ENCODE measurements at regions not wholly inside any gene's neighbourhood (a gene's known extent, or its start where the extent isn't known, plus 50 kb on each side); places are given as distances from the start of the nearest gene placed in this dataset.

DNA sequence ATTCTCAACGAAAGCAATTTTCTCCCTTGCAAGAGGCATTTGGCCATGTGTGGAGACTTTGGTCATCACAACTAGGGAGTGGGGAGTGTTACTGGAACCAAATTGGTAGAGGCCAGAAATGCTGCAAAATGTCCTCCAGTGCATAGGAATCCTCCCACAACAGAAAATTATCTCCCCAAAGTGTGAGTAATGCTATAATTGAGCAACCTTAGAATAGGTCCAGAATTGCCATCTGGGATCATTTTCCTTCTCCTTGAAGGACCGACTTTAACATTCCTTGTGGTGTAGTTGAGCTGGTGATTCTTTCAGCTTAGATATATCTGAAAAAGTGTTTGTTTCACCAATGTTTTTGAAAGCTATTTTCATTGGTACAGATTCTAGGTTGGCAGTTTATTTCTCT lies 111.2 kb upstream of the SMIM21 start:
- no peak overlapping the region for H3K27ac ChIP-seq (ENCODE audit: low read depth in 2 of 2, low read length in 2 of 2)
- DNase-seq (no peak), FAIRE-seq (no peak)
- TF ChIP-seq, protein P1, sequence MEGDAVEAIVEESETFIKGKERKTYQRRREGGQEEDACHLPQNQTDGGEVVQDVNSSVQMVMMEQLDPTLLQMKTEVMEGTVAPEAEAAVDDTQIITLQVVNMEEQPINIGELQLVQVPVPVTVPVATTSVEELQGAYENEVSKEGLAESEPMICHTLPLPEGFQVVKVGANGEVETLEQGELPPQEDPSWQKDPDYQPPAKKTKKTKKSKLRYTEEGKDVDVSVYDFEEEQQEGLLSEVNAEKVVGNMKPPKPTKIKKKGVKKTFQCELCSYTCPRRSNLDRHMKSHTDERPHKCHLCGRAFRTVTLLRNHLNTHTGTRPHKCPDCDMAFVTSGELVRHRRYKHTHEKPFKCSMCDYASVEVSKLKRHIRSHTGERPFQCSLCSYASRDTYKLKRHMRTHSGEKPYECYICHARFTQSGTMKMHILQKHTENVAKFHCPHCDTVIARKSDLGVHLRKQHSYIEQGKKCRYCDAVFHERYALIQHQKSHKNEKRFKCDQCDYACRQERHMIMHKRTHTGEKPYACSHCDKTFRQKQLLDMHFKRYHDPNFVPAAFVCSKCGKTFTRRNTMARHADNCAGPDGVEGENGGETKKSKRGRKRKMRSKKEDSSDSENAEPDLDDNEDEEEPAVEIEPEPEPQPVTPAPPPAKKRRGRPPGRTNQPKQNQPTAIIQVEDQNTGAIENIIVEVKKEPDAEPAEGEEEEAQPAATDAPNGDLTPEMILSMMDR (IDR thresholded peaks at IDR 0.05; ENCODE audit: borderline replicate concordance, extremely low read depth, insufficient read depth): no peak
- H3K27me3 ChIP-seq (ENCODE audit: control insufficient read depth, insufficient read depth, low read length): no peaks in the 10 kb centered on the region
- no peaks in the 10 kb centered on the region for H3K4me1 ChIP-seq (ENCODE audit: control insufficient read depth in 2 of 3, insufficient read depth in 2 of 3, low read depth in 1 of 3, low read length in 3 of 3)
- H3K36me3 ChIP-seq (ENCODE audit: control insufficient read depth in 2 of 3, insufficient read depth in 3 of 3, low read length in 3 of 3): no peaks in the 10 kb centered on the region
- no peak overlapping the region for H3K4me3 ChIP-seq (ENCODE audit: low read length in 3 of 3)
- no peaks in the 10 kb centered on the region for H3K9me3 ChIP-seq (ENCODE audit: control insufficient read depth in 2 of 3, insufficient read depth in 1 of 3, low read length in 3 of 3)
- intact Hi-C loops (cut with DNase I): no loop called here
- no peak overlapping the region for H3K9ac ChIP-seq (ENCODE audit: low read length in 3 of 3)

DNA sequence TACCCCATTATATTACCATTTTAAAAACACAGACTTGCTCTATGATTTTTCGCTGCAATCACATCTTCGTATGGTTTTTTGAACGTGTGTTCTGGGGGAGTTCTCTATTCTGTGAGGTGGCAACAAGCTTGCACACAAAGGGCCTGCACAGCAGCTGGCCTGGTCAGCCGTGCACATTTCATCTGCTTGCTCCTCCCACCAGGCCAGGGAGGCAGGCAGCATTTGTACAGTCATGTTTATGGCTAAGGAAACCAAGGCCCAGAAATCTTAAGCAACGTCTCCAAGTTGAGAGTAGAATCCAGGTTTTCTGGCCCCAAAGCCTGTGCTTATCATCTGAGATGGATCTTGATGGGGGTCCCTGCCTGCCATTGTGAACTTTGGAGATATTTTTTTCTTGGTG lies 106.4 kb upstream of the SMIM21 start:
- H3K4me3 ChIP-seq (ENCODE audit: low read length in 3 of 3): no peak overlapping the region
- no peak for FAIRE-seq
- no peaks in the 10 kb centered on the region for H3K27me3 ChIP-seq (ENCODE audit: control insufficient read depth, insufficient read depth, low read length)

DNA sequence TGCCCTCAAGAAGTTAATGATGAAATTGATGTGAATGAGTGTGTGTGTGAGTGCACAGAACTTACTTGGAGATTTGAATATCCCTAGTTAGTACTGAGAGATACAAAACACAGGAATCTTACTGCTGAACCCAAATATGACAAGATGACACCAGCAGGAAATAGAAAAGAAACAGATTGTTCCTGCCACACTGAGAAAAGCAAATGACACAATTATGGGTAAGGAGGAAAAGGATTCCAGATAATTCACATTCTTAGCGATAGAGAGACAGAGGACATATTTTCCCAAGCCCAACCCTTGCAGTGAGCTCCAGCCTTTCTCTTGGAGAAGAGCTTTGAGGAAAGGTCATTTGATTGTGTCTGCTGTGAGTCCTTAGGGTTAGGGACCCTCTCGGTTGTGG lies 105.7 kb upstream of the SMIM21 start:
- no peaks in the 10 kb centered on the region for H3K9me3 ChIP-seq (ENCODE audit: control insufficient read depth in 2 of 3, insufficient read depth in 1 of 3, low read length in 3 of 3)
- intact Hi-C loops (cut with DNase I): no loop called here
- no peak overlapping the region for H3K9ac ChIP-seq (ENCODE audit: low read length in 3 of 3)
- no peak overlapping the region for H3K27ac ChIP-seq (ENCODE audit: low read depth in 2 of 2, low read length in 2 of 2)
- no peak for DNase-seq
- FAIRE-seq: no peak
- H3K36me3 ChIP-seq (ENCODE audit: control insufficient read depth in 2 of 3, insufficient read depth in 3 of 3, low read length in 3 of 3): no peaks in the 10 kb centered on the region
- no peak overlapping the region for H3K4me3 ChIP-seq (ENCODE audit: low read length in 3 of 3)
- H3K4me1 ChIP-seq (ENCODE audit: control insufficient read depth in 2 of 3, insufficient read depth in 2 of 3, low read depth in 1 of 3, low read length in 3 of 3): no peaks in the 10 kb centered on the region
- TF ChIP-seq, protein P1 (IDR thresholded peaks at IDR 0.05; ENCODE audit: borderline replicate concordance, extremely low read depth, insufficient read depth): no peak
- H3K27me3 ChIP-seq (ENCODE audit: control insufficient read depth, insufficient read depth, low read length): no peaks in the 10 kb centered on the region

More for the DNA sequence above, 106.4 kb upstream of the SMIM21 start:
- Histone ChIP-seq H3K4me1 (ENCODE audit: control insufficient read depth in 2 of 3, insufficient read depth in 2 of 3, low read depth in 1 of 3, low read length in 3 of 3) (no peaks in the 10 kb centered on the region), H3K27ac (ENCODE audit: low read depth in 2 of 2, low read length in 2 of 2) (no peak overlapping the region), H3K9ac (ENCODE audit: low read length in 3 of 3) (no peak overlapping the region), H3K36me3 (ENCODE audit: control insufficient read depth in 2 of 3, insufficient read depth in 3 of 3, low read length in 3 of 3) (no peaks in the 10 kb centered on the region), H3K9me3 (ENCODE audit: control insufficient read depth in 2 of 3, insufficient read depth in 1 of 3, low read length in 3 of 3) (no peaks in the 10 kb centered on the region)
- TF ChIP-seq, protein P1 (IDR thresholded peaks at IDR 0.05; ENCODE audit: borderline replicate concordance, extremely low read depth, insufficient read depth): no peak
- DNase-seq: peak in 2 of 5 donors; percentile 17 to 23
- intact Hi-C loops (cut with DNase I): no loop called here

DNA sequence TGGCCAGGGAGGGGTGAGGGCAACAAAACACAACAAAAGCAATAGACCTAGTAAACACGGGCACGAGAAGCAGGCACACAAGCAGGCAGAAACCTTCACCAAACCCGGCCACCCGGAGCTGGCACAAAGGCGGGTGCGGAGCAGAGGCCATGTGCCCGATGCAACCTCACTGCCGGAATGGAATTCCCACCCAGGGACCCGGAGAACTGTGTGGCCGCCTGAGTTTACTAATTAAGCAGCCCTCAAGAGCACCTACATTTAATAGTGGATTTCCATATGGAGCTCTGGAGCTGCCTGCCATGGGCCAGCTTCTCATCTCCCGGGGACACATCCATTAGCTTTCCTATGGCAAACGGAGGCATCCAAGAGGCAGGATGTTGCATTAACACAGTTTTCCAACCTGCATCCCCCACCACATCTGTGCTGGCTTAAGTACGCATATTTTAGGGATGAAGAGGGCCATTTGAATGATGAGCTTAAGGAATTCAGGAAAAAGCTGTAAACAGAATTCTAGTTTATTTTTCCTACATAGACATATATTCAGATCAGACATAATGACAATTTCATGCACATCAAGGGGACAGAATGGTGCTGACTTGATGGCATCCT lies 104.5 kb upstream of the SMIM21 start:
- Histone ChIP-seq H3K4me3 (ENCODE audit: low read length in 3 of 3) (no peak overlapping the region), H3K9ac (ENCODE audit: low read length in 3 of 3) (no peak overlapping the region), H3K36me3 (ENCODE audit: control insufficient read depth in 2 of 3, insufficient read depth in 3 of 3, low read length in 3 of 3) (no peaks in the 10 kb centered on the region), H3K9me3 (ENCODE audit: control insufficient read depth in 2 of 3, insufficient read depth in 1 of 3, low read length in 3 of 3) (no peaks in the 10 kb centered on the region), H3K27me3 (ENCODE audit: control insufficient read depth, insufficient read depth, low read length) (no peaks in the 10 kb centered on the region), H3K27ac (ENCODE audit: low read depth in 2 of 2, low read length in 2 of 2) (no peak overlapping the region), H3K4me1 (ENCODE audit: control insufficient read depth in 2 of 3, insufficient read depth in 2 of 3, low read depth in 1 of 3, low read length in 3 of 3) (no peaks in the 10 kb centered on the region)
- intact Hi-C loops (cut with DNase I): no loop called here
- TF ChIP-seq, protein P1 (IDR thresholded peaks at IDR 0.05; ENCODE audit: borderline replicate concordance, extremely low read depth, insufficient read depth): no peak
- no peak for DNase-seq
- FAIRE-seq: no peak

Data from kidney (tissue), 13 donors.